HAP-1 (cell line): ENCODE measurements at regions not wholly inside any gene's neighbourhood (a gene's known extent, or its start where the extent isn't known, plus 50 kb on each side); places are given as distances from the start of the nearest gene placed in this dataset.

Experiments
- DNase-seq, 2 experiments: peaks; one replicate each; pipeline ENCODE4 v3.0.0-alpha.2; 2016 to 2020; ENCODE audit warnings: low spot score in 2 of 2
- H3K27me3 ChIP-seq: fragments of 250-450 bp; sonication (Bioruptor Pico); 2 replicates; pipeline ENCODE4 v1.5.1; 2020; ENCODE audit warnings: low read depth, mild to moderate bottlenecking, moderate library complexity
- H3K36me3 ChIP-seq: fragments of 250-450 bp; sonication (Bioruptor Pico); replicated peaks from 2 replicates; pipeline ENCODE4 v1.5.1; 2020; ENCODE audit warnings: mild to moderate bottlenecking
- H3K4me1 ChIP-seq: fragments of 250-450 bp; sonication (Bioruptor Pico); 2 replicates; pipeline ENCODE4 v1.5.1; 2020; ENCODE audit warnings: mild to moderate bottlenecking
- H3K4me3 ChIP-seq: fragments of 250-450 bp; sonication (Bioruptor Pico); 2 replicates; pipeline ENCODE4 v1.5.1; 2020; ENCODE audit warnings: mild to moderate bottlenecking, moderate library complexity
- H3K9me3 ChIP-seq: fragments of 250-450 bp; sonication (Bioruptor Pico); 2 replicates; pipeline ENCODE4 v1.5.1; 2020; ENCODE audit warnings: mild to moderate bottlenecking, moderate library complexity
- in situ Hi-C: fragments of 300-500 bp; cut with MboI; formaldehyde crosslinking; loops from 3 replicates; pipeline ENCODE4 v1.14.3; 2020; ENCODE audit warnings: low sequenced_read_pairs, inconsistent platforms, mixed read lengths

DNA sequence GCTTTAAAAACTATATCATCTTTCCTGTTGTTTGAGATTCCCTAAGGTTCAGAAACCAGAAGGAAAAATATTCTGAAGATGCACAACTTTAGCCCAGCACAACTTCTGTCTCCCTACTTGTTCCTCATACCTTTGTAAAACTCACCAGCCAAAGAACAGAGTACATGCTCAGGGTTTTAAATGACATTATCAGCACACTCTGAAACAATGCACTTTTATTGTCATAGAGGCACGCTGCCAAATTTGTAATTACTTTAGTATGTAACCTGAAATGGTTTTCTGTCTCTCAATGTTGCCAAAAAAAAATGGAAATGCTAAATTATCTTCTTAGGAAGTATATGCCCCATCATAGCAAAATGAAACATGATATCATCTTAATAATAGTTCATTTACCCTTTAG, 383.6 kb upstream of the CDH6 start:
- peaks cover 4% of the 10 kb centered on the region; the same call in 1 of the 2 replicates for H3K4me1 ChIP-seq

DNA sequence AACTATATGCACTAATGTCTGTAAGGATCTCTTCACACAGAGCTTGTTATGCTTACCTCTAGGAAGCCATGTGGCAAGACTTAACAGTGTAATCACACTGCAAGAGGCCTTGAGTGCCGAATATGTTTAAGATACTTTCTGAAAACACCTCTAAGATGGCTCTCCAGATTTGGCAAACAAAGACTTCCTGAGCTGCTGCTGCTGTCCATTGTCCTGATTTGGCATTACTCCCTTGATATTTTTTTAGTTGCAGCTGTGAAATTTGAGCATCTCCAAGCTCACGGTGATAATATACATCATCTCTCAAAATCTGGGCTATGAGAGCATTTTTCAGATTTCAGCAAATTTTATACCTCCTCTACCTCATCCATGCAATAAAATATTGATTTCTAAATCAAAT, 384.5 kb upstream of the CDH6 start:
- Histone ChIP-seq H3K4me1 (peaks cover 6% of the 10 kb centered on the region; the same call in 1 of the 2 replicates), H3K27me3 (no peaks in the 10 kb centered on the region), H3K9me3 (no peaks in the 10 kb centered on the region), H3K4me3 (no peak overlapping the region), H3K36me3 (no peaks in the 10 kb centered on the region)
- DNase-seq = peak in 1 of 2 experiments; percentile 31
- in situ Hi-C loops = no loop called here

More for the DNA sequence above, 383.6 kb upstream of the CDH6 start:
- in situ Hi-C loops = no loop called here
- Histone ChIP-seq H3K27me3 (no peaks in the 10 kb centered on the region), H3K9me3 (no peaks in the 10 kb centered on the region), H3K4me3 (no peak overlapping the region), H3K36me3 (no peaks in the 10 kb centered on the region)
- DNase-seq = no peak

DNA sequence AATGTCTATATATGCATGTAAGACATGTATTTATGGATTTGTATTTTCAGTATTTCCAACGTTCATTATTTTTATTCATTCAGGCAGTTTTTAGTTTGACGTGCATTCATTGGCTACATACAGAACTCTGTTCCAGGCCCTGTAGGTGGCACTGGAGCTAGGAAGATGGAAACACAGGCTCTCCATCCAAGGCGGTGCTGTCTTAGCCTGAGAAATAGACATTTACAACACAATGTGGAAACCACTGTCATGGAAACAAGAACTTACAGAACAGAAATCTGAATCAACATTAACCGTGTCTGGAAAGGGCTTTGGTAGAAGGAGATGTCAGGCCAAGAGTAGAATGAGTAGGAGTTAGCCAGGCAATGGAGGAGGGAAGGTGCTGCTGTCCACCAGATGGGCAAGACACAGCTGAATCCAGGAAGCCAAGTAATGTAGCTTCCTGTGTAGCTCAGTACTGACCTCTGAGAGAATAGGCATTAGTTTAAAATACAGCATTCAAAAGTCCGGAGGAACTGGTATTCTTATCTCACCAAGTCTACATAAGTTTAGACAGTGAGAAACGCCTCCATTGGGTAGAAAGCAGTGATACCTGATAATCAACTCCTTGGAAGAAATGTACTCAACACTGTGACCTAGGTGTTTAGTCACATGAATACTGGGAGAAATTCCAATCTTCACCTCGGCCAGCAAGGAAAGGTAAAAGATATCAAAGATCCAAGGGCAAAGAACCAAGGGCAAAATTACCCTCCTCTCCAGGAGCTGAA, 388.6 kb upstream of the CDH6 start:
- no peaks in the 10 kb centered on the region for H3K27me3 ChIP-seq
- DNase-seq = peak; percentile 72 to 81
- in situ Hi-C loops = no loop called here

DNA sequence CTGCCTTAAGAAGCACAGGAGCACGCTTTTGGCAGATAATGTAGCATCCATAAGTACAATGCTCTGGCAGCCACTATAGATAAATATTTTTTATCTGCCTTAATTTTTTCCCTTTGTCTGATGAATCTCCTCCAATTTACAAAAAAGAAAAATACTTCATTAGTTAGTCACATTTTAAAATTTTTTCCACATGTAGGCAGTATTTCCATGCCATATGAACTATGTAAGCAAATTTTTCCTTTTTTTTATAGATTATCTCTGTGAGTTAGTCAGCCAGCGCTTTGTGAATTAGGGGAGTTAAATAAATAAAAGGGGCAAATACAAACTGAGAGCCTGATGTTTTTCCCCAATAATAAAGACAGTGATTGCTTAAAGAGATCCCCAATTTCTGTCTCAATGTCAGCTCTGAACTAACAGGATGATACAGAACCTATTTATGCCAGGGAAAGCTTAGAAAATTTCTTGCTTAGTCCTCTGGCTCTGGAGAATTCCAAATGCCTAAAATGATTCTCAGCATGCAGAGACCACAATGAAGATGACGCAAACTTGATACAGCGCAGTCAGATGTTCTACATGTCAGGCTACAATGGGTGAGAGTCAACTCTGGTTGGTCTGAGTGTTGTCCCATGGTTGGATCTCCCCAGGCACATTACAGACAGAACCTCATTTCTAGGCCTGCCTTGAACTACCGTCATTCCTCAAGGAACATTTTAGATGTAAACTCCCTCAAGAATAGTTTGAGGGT, 390.4 kb upstream of the CDH6 start:
- Histone ChIP-seq H3K9me3 (no peaks in the 10 kb centered on the region), H3K4me3 (no peak overlapping the region), H3K36me3 (no peaks in the 10 kb centered on the region), H3K27me3 (no peaks in the 10 kb centered on the region), H3K4me1 (peaks cover 4% of the 10 kb centered on the region; the same call in 1 of the 2 replicates)
- in situ Hi-C loops = no loop called here
- no peak for DNase-seq

More for the DNA sequence above, 388.6 kb upstream of the CDH6 start:
- H3K4me1 ChIP-seq = peaks cover 6% of the 10 kb centered on the region; the same call in 1 of the 2 replicates
- H3K4me3 ChIP-seq = no peak overlapping the region
- no peaks in the 10 kb centered on the region for H3K9me3 ChIP-seq
- H3K36me3 ChIP-seq = no peaks in the 10 kb centered on the region

DNA sequence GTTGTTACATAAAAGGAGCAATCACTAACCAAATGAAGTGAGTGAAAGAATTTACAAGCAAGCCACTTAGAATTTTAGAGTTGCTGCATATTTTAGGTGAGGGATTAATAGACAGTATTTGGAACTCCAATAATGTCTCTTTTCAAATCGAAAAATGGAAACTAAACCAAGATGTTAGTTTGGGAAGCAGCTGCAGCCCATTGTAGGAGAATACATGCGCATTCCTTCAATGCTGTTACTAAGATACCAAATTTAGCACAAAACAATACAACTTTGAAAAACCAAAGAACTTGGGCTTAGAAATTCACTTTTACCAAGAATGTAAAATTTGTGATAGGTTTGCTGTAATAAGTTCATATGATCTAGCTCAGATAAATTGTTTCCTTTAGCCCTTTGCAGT, 411.8 kb upstream of the CDH6 start:
- Histone ChIP-seq H3K9me3 (no peaks in the 10 kb centered on the region), H3K36me3 (no peaks in the 10 kb centered on the region), H3K27me3 (no peaks in the 10 kb centered on the region), H3K4me3 (no peak overlapping the region), H3K4me1 (peaks cover 5% of the 10 kb centered on the region)
- DNase-seq = peak in 1 of 2 experiments; percentile 51
- in situ Hi-C loops = no loop called here

DNA sequence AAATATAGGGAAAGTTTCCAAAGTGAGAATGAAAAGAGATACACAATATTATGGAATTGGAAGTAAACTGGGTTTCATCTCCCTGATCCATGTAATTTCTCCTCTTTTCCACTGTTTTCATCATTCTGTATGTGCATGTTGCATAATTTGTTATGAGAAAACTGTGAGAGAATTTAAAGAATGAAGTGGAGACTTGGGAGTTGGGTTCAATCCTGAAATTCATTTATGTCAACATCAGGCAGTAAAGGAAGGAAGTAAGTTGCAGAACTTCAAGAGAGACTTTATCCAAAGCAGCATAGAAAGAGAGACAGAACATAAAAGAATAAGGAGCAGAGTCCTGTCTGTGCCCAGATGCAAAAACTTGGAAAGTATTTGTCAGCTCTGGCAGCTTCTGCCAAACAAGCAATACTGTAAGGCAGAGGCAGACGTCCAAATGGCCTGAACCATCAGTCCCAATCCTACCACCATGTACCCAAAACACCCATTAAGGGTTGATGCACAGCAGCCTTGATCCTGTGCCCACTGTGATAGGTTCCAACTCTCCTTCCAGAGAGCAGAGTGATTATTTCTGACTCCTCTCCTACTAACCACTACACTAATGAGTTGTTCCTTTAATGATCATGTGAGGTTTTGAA, 425.3 kb upstream of the CDH6 start:
- in situ Hi-C loops = no loop called here
- DNase-seq = no peak
- H3K27me3 ChIP-seq = no peaks in the 10 kb centered on the region
- H3K4me1 ChIP-seq = peaks cover 3% of the 10 kb centered on the region
- no peaks in the 10 kb centered on the region for H3K36me3 ChIP-seq
- H3K9me3 ChIP-seq = no peaks in the 10 kb centered on the region
- H3K4me3 ChIP-seq = no peak overlapping the region

DNA sequence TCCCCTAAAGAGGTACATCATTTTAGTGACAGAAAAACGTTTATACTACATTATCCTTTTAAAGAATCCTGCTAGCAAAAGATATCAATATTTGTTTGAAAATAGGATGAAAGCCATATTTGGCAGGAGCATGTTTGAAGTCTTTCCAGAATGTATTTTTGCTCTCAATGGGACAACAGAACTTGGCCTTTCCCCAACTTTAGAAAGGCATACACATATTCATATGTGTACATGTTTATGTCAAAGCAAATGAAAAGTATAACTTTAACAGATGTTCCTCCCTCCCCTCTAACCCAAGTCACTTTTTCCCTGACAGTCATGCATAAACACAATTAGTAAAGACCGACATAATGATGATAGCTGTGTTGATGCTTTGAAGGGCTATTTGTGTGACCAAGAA, 427.8 kb upstream of the CDH6 start:
- Histone ChIP-seq H3K27me3 (no peaks in the 10 kb centered on the region), H3K4me1 (peaks cover 9% of the 10 kb centered on the region), H3K36me3 (no peaks in the 10 kb centered on the region), H3K9me3 (no peaks in the 10 kb centered on the region), H3K4me3 (no peak overlapping the region)
- DNase-seq = no peak
- in situ Hi-C loops = no loop called here

DNA sequence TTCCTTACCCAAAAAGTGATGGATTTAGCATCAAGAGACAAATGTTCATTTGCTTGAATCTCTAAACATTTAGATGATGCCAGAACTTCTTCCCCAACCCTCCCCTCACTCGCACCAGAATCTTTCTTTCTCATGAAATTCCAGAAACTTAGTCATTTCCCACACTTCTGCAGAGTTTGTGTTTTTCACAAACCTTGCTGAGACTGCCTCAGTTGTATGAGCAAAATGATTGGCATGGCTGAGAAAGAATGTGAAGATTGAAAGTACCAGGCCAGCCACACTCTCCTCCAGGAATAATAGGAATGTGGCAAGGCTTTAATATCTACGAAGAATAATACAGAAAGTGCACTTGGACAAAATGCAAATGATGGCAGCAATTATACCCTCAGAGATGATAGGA, 428.3 kb upstream of the CDH6 start:
- no peaks in the 10 kb centered on the region for H3K36me3 ChIP-seq
- H3K27me3 ChIP-seq = no peaks in the 10 kb centered on the region
- no peak for DNase-seq
- H3K4me3 ChIP-seq = no peak overlapping the region
- no peaks in the 10 kb centered on the region for H3K9me3 ChIP-seq
- H3K4me1 ChIP-seq = peaks cover 9% of the 10 kb centered on the region
- in situ Hi-C loops = no loop called here

DNA sequence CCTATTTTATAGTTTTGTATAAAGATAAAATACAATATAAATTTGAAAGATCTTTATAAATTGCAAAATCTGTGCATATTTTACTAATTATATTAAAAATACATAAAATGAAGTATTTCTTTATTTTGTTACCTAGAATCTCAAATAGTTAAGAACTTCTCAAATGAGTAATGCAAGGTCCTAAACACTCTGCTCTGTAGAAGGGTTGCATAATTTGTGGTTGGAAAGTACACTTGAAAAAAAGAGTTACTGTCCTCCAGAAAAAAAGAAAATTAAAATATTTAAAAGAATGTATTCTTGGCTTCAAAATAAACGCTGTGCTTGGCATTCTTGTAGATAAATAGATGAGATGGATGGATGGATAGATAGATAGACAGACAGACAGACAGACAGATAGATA, 428.8 kb upstream of the CDH6 start:
- no peaks in the 10 kb centered on the region for H3K27me3 ChIP-seq
- in situ Hi-C loops = no loop called here
- no peak for DNase-seq
- no peaks in the 10 kb centered on the region for H3K36me3 ChIP-seq
- no peak overlapping the region for H3K4me3 ChIP-seq
- H3K9me3 ChIP-seq = no peaks in the 10 kb centered on the region
- H3K4me1 ChIP-seq = peaks cover 9% of the 10 kb centered on the region

DNA sequence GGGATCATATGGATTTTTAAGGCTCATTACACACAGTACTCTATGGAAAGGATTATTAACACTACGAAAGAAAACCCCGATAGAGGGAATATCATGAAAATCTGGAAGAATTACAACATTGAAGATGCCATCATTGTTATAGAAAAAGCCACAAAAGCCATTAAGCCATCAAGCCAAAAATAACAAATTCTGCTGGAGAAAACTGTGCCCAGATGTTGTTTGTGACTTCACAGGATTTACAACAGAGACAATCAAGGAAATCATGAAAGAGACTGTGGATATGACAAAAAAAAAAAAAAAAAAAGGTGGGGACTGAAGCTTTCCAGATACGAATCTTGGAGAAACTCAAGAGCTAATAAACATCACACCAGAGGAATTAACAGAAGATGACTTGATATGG, 433.8 kb upstream of the CDH6 start:
- in situ Hi-C loops = no loop called here

DNA sequence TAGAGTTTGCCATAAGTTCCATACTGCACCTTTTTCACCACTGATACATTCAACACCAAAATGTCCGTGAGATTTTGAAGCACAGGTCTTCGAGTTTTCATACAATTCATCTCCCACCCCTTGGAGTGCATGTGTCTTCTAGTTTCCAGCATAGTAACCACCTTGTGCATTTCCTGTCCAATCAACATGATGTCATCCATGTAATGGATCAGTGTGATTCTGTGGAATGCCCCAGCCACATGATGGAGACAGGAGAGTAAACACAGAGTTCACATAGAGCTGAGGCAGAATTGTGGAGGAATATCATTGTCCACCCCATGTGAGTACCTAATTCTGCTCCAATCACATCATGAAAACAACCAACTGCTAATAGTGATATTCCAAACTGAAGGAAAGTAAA, 441.5 kb upstream of the CDH6 start:
- no peak for DNase-seq
- H3K27me3 ChIP-seq = no peaks in the 10 kb centered on the region
- in situ Hi-C loops = no loop called here

More for the DNA sequence above, 433.8 kb upstream of the CDH6 start:
- no peak for DNase-seq
- Histone ChIP-seq H3K36me3 (no peaks in the 10 kb centered on the region), H3K27me3 (no peaks in the 10 kb centered on the region), H3K9me3 (no peaks in the 10 kb centered on the region), H3K4me3 (no peak overlapping the region), H3K4me1 (peaks cover 6% of the 10 kb centered on the region)

DNA sequence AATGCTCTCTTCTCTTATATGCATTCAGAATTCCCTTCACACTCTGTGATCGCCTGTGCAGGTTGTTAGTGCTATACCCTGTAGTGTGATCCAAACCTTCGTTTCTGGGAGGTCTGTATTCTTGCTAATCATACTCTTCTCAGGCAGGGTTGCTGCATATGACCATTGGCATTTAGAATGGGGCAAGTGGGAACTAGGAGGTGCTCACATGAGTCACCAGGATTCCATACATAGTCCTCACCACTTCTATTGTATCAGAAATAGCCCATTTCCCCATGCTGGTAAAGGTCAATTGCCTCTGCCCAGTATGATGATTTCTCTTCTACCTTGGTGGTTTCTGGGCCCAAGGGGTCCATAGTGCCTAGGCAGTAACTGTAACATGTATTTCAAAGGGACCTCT, 443.5 kb upstream of the CDH6 start:
- H3K9me3 ChIP-seq = no peaks in the 10 kb centered on the region
- H3K36me3 ChIP-seq = no peaks in the 10 kb centered on the region
- H3K4me1 ChIP-seq = no peaks in the 10 kb centered on the region
- no peaks in the 10 kb centered on the region for H3K27me3 ChIP-seq
- no peak overlapping the region for H3K4me3 ChIP-seq
- in situ Hi-C loops = no loop called here
- no peak for DNase-seq

More for the DNA sequence above, 441.5 kb upstream of the CDH6 start:
- Histone ChIP-seq H3K9me3 (no peaks in the 10 kb centered on the region), H3K36me3 (no peaks in the 10 kb centered on the region), H3K4me3 (no peak overlapping the region), H3K4me1 (no peaks in the 10 kb centered on the region)

DNA sequence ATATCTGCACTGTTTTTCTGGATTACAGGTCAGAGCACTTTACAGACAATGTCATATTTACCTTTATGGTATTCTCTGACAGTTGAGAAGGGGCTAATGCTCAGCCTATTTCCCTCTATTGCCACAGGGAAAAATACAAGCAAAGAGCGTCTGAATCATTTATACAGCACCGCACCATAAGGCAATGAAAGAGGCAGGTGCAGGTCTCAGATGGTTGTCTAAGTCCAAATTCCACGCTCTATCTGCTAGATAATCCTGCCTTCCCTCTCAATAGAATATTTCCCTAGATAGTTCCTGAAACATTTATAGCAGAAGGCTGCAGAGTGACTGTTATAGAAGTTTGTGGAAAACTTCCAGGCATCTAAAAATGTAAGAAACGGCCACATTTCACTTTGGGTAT, 446.1 kb upstream of the CDH6 start:
- in situ Hi-C loops = no loop called here
- Histone ChIP-seq H3K4me3 (no peak overlapping the region), H3K36me3 (no peaks in the 10 kb centered on the region), H3K4me1 (no peaks in the 10 kb centered on the region), H3K27me3 (no peaks in the 10 kb centered on the region), H3K9me3 (no peaks in the 10 kb centered on the region)
- no peak for DNase-seq

DNA sequence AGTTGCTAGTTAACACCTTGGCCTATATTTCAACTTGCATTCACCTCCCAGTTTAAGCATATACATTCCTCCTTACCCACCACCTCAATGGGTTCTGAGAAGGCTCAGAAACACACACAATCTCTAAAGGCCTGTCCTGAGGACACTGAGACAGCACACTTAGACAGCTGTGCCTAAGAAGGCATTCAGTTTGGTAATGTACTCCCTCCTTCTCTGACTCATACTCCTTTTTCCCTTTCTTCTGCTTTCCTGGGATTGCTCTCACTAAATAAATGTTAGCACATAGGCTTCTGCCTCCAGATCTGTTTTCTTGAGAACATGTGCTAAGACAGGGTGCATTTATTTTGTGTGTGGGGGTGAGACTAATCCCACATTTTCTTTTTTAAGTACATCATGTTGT, 456.8 kb upstream of the CDH6 start:
- in situ Hi-C loops = no loop called here
- Histone ChIP-seq H3K9me3 (no peaks in the 10 kb centered on the region), H3K4me3 (no peak overlapping the region)

More for the DNA sequence above, 456.8 kb upstream of the CDH6 start:
- Histone ChIP-seq H3K4me1 (peaks cover 17% of the 10 kb centered on the region), H3K36me3 (no peaks in the 10 kb centered on the region), H3K27me3 (no peaks in the 10 kb centered on the region)
- DNase-seq = no peak
